ENCODE measurements at regions not wholly inside any gene's neighbourhood (a gene's known extent, or its start where the extent isn't known, plus 50 kb on each side); places are given as distances from the start of the nearest gene placed in this dataset.
"Not testable (repeated sequence)": the region's sequence is repeated elsewhere in the genome, so short reads cannot be mapped to it uniquely, and the experiment has no call there.

- no peak for DNase-seq (ENCODE audit: low spot score)
- in situ Hi-C loops (cut with MboI; ENCODE audit: low pct_unique_long_range_greater_than_20kb, low sequenced_read_pairs, unreplicated experiment), result no loop called here
- TF ChIP-seq, protein P1, sequence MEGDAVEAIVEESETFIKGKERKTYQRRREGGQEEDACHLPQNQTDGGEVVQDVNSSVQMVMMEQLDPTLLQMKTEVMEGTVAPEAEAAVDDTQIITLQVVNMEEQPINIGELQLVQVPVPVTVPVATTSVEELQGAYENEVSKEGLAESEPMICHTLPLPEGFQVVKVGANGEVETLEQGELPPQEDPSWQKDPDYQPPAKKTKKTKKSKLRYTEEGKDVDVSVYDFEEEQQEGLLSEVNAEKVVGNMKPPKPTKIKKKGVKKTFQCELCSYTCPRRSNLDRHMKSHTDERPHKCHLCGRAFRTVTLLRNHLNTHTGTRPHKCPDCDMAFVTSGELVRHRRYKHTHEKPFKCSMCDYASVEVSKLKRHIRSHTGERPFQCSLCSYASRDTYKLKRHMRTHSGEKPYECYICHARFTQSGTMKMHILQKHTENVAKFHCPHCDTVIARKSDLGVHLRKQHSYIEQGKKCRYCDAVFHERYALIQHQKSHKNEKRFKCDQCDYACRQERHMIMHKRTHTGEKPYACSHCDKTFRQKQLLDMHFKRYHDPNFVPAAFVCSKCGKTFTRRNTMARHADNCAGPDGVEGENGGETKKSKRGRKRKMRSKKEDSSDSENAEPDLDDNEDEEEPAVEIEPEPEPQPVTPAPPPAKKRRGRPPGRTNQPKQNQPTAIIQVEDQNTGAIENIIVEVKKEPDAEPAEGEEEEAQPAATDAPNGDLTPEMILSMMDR (IDR thresholded peaks at IDR 0.05; ENCODE audit: extremely low read depth, insufficient read depth, missing control alignments), result no peak
Observed at GRCh38 chr18:22521026-22521707, 103.5 kb upstream of the CTAGE1 start.

DNA sequence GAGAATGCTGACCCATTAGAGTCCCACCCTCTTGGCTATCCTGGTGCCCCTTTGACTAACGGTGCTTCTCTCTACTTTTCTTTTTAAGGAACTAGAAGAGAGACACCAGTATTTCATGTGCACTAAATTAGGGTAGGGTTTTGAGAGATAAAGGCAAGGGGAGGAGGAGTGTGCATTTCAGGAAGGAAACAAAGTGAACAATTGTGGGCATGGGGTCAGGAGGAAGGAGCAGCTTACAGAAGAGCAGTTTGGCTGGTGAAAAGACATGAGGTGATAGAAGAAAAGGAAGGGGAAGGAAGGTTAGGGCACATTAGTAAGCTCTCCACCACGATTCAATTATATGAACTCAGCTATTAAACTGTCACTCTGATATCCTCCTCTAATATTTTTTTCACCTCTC, 105.8 kb upstream of the CTAGE1 start:
- DNase-seq (ENCODE audit: low spot score), result no peak
- TF ChIP-seq, protein P1 (IDR thresholded peaks at IDR 0.05; ENCODE audit: extremely low read depth, insufficient read depth, missing control alignments), result no peak
- in situ Hi-C loops (cut with MboI; ENCODE audit: low pct_unique_long_range_greater_than_20kb, low sequenced_read_pairs, unreplicated experiment), result no loop called here

DNA sequence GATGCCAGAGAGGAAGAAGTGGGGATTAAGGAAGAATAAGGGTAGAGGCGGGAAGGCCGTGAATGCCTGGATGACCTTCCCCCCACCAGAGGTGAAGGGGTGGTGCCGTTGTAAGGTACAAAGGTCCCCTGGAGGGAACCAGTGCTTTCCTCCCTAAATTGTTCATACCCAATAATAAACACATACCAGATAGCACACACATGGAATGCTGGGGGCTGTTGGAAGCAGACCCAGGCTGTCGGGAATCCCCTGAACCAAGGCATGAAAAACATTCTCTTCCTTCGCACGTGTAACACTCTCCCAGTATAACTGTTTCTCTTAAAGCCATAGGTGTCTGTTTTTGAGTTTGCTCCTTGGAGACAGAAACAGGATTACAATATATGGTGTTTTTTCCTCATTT, 107.1 kb upstream of the CTAGE1 start:
- TF ChIP-seq, protein P1 (IDR thresholded peaks at IDR 0.05; ENCODE audit: extremely low read depth, insufficient read depth, missing control alignments), result no peak
- in situ Hi-C loops (cut with MboI; ENCODE audit: low pct_unique_long_range_greater_than_20kb, low sequenced_read_pairs, unreplicated experiment), result no loop called here

DNA sequence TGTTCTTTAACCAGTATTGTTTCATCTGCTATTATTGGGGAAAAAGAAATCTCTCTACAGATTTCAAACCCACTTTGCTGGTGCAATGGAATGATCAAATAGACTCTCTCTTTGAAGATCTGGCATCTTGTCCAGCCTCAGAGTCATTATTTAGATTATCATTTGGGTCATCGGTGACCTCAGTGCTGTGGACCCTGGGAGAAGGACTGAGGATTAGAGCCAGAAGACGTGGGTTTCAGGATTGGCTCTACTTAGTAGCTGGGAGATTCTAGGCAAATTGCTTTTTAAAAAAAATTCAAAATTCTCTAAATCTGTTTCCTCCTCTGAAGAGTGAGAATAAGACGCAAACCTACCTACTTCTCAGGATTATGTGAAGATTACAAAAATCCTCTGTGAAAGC, 107.6 kb upstream of the CTAGE1 start:
- DNase-seq (ENCODE audit: low spot score), result no peak
- TF ChIP-seq, protein P1 (IDR thresholded peaks at IDR 0.05; ENCODE audit: extremely low read depth, insufficient read depth, missing control alignments), result no peak
- in situ Hi-C loops (cut with MboI; ENCODE audit: low pct_unique_long_range_greater_than_20kb, low sequenced_read_pairs, unreplicated experiment), result no loop called here

More for the DNA sequence above, 107.1 kb upstream of the CTAGE1 start:
- DNase-seq (ENCODE audit: low spot score), result no peak

DNA sequence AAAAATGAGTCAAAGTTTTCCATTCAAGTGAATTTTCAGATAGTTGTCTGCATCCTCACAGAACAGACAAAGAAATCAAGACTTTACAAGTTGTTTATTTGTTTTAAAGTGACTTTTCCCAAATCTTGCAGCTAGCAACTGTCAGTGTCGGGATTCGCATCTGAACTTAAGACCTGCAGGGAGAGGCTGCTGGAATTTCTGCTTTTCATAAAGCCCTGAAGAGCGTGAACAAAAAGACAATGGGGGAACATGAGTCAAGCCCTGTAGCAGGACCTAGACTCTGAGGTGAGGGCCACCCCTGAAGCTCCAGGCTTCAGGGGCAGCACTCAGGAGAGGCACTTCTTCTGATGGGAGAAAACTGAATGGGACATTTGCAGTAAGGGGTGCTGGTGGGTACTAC, 108.2 kb upstream of the CTAGE1 start:
- TF ChIP-seq, protein P1 (IDR thresholded peaks at IDR 0.05; ENCODE audit: extremely low read depth, insufficient read depth, missing control alignments), result no peak
- no peak for DNase-seq (ENCODE audit: low spot score)
- in situ Hi-C loops (cut with MboI; ENCODE audit: low pct_unique_long_range_greater_than_20kb, low sequenced_read_pairs, unreplicated experiment), result no loop called here

- TF ChIP-seq, protein P1 (IDR thresholded peaks at IDR 0.05; ENCODE audit: extremely low read depth, insufficient read depth, missing control alignments), result no peak
- in situ Hi-C loops (cut with MboI; ENCODE audit: low pct_unique_long_range_greater_than_20kb, low sequenced_read_pairs, unreplicated experiment), result no loop called here
Observed at GRCh38 chr18:22528291-22528690, 110.6 kb upstream of the CTAGE1 start.

DNA sequence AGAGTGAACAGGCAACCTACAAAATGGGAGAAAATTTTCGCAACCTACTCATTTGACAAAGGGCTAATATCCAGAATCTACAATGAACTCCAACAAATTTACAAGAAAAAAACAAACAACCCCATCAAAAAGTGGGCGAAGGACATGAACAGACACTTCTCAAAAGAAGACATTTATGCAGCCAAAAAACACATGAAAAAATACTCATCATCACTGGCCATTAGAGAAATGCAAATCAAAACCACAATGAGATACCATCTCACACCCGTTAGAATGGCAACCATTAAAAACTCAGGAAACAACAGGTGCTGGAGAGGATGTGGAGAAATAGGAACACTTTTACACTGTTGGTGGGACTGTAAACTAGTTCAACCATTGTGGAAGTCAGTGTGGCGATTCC, 117.0 kb upstream of the CTAGE1 start:
- DNase-seq (ENCODE audit: low spot score); in situ Hi-C loops (cut with MboI; ENCODE audit: low pct_unique_long_range_greater_than_20kb, low sequenced_read_pairs, unreplicated experiment): not testable (repeated sequence)

More at GRCh38 chr18:22528291-22528690, 110.6 kb upstream of the CTAGE1 start:
- DNase-seq (ENCODE audit: low spot score), result no peak
